OCI-LY7 (cell line): ENCODE measurements at regions not wholly inside any gene's neighbourhood (a gene's known extent, or its start where the extent isn't known, plus 50 kb on each side); places are given as distances from the start of the nearest gene placed in this dataset.

Experiments used
- BruUV-seq: library from RNA; stranded (reverse); fragments of 400-500 nt; replicated peaks from 2 replicates; lab custom pipeline; 2021; lab: Mats Ljungman, UMichigan
- CTCF ChIA-PET: fragments of 300-600 bp; sonication (Branson Sonifier 250); formaldehyde crosslinking; loops from one replicate; lab custom pipeline; 2022; ENCODE audit warnings: antibody characterized with exemption; ENCODE audit not compliant: unreplicated experiment; lab: Charles Lee
- POLR2A ChIA-PET: fragments of 300-600 bp; sonication (Branson Sonifier 250); formaldehyde crosslinking; loops from one replicate; lab custom pipeline; 2022; ENCODE audit warnings: antibody characterized with exemption; lab: Charles Lee
- DNase-seq: peaks from one replicate; pipeline ENCODE4 v3.0.0-alpha.2; 2015; ENCODE audit warnings: low spot score
- H2AFZ ChIP-seq: fragments of 200-600 bp; sonication (generic), shearing (Covaris generic); 2 replicates; pipeline ENCODE4 v1.6.1; 2014; ENCODE audit warnings: mild to moderate bottlenecking, antibody characterized with exemption, low read length, moderate library complexity
- H3K27ac ChIP-seq: fragments of 200-600 bp; sonication (generic); 2 replicates; pipeline ENCODE4 v1.5.1; 2014; ENCODE audit warnings: mixed run types, low read depth, mild to moderate bottlenecking, moderate library complexity, low read length, inconsistent platforms; ENCODE audit not compliant: poor library complexity, severe bottlenecking
- H3K36me3 ChIP-seq: fragments of 200-600 bp; sonication (generic); 2 replicates; pipeline ENCODE4 v1.6.1; 2014; ENCODE audit warnings: mild to moderate bottlenecking, antibody characterized with exemption, low read length, moderate library complexity, mixed read lengths; ENCODE audit not compliant: insufficient read depth
- H3K4me1 ChIP-seq: fragments of 200-600 bp; sonication (generic); 2 replicates; pipeline ENCODE4 v1.5.1; 2014; ENCODE audit warnings: mild to moderate bottlenecking, low read length; ENCODE audit not compliant: insufficient read depth, poor library complexity, severe bottlenecking
- H3K4me2 ChIP-seq: fragments of 200-600 bp; sonication (generic); 2 replicates; pipeline ENCODE4 v1.6.1; 2014; ENCODE audit warnings: mild to moderate bottlenecking, low read length
- H3K4me3 ChIP-seq: fragments of 200-600 bp; sonication (generic); 2 replicates; pipeline ENCODE4 v1.5.1; 2014; ENCODE audit warnings: mild to moderate bottlenecking, low read depth, low read length; ENCODE audit not compliant: poor library complexity, severe bottlenecking
- H3K79me2 ChIP-seq: fragments of 200-600 bp; sonication (generic); 2 replicates; pipeline ENCODE4 v1.6.1; 2016; ENCODE audit warnings: low read depth, mild to moderate bottlenecking, low read length, moderate library complexity, mixed read lengths; ENCODE audit not compliant: insufficient read depth
- H3K9me2 ChIP-seq: fragments of 200-600 bp; sonication (generic); 2 replicates; pipeline ENCODE4 v1.6.1; 2016; ENCODE audit warnings: mild to moderate bottlenecking, low read length, mixed read lengths; ENCODE audit not compliant: insufficient read depth
- H3K9me3 ChIP-seq: fragments of 200-600 bp; sonication (generic); 2 replicates; pipeline ENCODE4 v1.6.1; 2014; ENCODE audit warnings: mild to moderate bottlenecking, mixed run types, low read length, mixed read lengths
- H4K20me1 ChIP-seq: fragments of 200-600 bp; sonication (generic); 2 replicates; pipeline ENCODE4 v1.6.1; 2014; ENCODE audit warnings: mild to moderate bottlenecking, antibody characterized with exemption, low read length, moderate library complexity, mixed read lengths; ENCODE audit not compliant: insufficient read depth
- EZH2phosphoT487 ChIP-seq: fragments of 200-600 bp; sonication (generic); IDR thresholded peaks from 2 replicates; pipeline ENCODE4 v1.6.1; 2018; ENCODE audit warnings: low read depth, borderline replicate concordance, mild to moderate bottlenecking, mixed run types, antibody characterized with exemption, low read length, moderate library complexity, mixed read lengths
- intact Hi-C: fragments of 100-400 bp; cut with micrococcal nuclease; formaldehyde crosslinking; loops from one replicate; pipeline ENCODE4 v1.10.0; 2022; ENCODE audit not compliant: unreplicated experiment
- TF ChIP-seq, protein P1 (sequence below): fragments of 200-600 bp; sonication (generic); conservative IDR thresholded peaks from 2 replicates; pipeline ENCODE4 v1.5.1; 2014; ENCODE audit warnings: mild to moderate bottlenecking, antibody characterized with exemption, low read length, moderate library complexity, mixed read lengths

DNA sequence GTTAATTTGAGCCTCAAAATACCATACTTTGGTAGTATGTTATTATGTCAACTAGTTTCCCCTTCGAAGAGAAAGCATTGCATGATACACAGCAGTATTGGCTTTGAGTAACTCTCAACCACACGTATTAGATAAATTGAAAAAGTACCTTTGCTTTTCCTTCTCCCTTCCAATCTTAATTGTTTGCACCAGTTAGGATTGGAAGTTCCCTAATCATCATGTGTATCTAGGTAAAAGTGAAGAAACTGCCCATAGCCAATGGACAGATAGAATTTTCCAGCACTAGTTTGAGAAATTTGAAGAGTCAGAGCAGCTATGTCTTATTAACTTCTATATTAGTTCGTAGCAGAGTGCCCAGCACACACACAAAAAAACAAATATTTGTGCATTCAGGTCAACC, 241.3 kb downstream of the COX7B2 start:
- no peaks in the 10 kb centered on the region for H3K4me1 ChIP-seq
- POLR2A ChIA-PET = no interaction called here
- no peak overlapping the region for H3K4me2 ChIP-seq
- DNase-seq = no peak
- BruUV-seq = no TSS peak
- H3K9me2 ChIP-seq = no peaks in the 10 kb centered on the region
- TF ChIP-seq, protein P1, sequence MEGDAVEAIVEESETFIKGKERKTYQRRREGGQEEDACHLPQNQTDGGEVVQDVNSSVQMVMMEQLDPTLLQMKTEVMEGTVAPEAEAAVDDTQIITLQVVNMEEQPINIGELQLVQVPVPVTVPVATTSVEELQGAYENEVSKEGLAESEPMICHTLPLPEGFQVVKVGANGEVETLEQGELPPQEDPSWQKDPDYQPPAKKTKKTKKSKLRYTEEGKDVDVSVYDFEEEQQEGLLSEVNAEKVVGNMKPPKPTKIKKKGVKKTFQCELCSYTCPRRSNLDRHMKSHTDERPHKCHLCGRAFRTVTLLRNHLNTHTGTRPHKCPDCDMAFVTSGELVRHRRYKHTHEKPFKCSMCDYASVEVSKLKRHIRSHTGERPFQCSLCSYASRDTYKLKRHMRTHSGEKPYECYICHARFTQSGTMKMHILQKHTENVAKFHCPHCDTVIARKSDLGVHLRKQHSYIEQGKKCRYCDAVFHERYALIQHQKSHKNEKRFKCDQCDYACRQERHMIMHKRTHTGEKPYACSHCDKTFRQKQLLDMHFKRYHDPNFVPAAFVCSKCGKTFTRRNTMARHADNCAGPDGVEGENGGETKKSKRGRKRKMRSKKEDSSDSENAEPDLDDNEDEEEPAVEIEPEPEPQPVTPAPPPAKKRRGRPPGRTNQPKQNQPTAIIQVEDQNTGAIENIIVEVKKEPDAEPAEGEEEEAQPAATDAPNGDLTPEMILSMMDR = no peak
- TF ChIP-seq EZH2phosphoT487 = no peak
- CTCF ChIA-PET = no interaction called here
- no peaks in the 10 kb centered on the region for H3K36me3 ChIP-seq
- intact Hi-C loops = no loop called here
- H3K4me3 ChIP-seq = no peak overlapping the region
- H3K79me2 ChIP-seq = no peaks in the 10 kb centered on the region
- H3K9me3 ChIP-seq = no peaks in the 10 kb centered on the region
- no peaks in the 10 kb centered on the region for H4K20me1 ChIP-seq
- H3K27ac ChIP-seq = no peak overlapping the region
- H2AFZ ChIP-seq = no peak overlapping the region

DNA sequence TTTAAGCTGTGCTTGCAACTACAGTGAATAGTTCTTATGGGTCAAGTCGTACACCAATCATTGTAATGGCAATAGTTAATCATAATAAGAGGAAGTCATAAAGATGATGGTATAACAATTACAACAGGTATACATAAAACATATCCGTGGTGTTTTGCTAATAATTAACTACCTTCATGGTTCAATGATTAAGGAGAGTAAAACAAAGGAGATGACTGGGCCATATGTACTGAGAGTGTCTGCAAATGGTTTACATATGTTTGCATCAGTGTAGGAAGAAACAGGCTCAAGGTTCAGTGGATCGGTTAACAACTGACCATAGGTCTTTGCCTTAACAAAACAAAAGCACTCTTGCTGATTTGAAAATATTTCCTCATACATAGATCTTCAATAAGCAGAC, 253.0 kb downstream of the COX7B2 start:
- POLR2A ChIA-PET = no interaction called here
- Histone ChIP-seq H3K4me2 (no peak overlapping the region), H3K79me2 (no peaks in the 10 kb centered on the region), H3K9me2 (no peaks in the 10 kb centered on the region), H3K36me3 (no peaks in the 10 kb centered on the region), H3K9me3 (no peaks in the 10 kb centered on the region), H3K4me3 (no peak overlapping the region), H3K4me1 (no peaks in the 10 kb centered on the region), H2AFZ (no peak overlapping the region), H4K20me1 (no peaks in the 10 kb centered on the region), H3K27ac (no peak overlapping the region)
- CTCF ChIA-PET = no interaction called here
- TF ChIP-seq, protein P1 = no peak
- no peak for TF ChIP-seq EZH2phosphoT487
- intact Hi-C loops = no loop called here
- DNase-seq = no peak
- no TSS peak for BruUV-seq

DNA sequence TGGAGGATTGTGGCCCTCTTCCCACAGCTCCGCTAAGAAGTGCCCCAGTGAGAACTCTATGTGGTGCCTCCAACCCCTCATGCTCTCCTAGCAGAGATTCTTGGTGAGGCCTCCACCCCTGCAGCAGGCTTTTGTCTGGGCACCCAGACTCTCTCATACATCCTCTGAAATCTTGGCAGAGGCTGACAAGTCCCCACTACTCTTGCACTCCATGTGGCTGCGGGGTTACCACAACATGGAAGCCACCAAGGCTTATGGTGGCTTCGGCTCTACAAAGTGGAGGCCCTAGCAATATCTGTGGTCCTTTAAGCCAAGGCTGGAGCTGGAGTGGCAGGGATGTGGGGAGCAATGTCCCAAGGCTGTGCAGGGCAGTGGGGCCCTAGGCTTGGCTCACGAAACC, 255.2 kb downstream of the COX7B2 start:
- Histone ChIP-seq H4K20me1 (no peaks in the 10 kb centered on the region), H3K4me1 (no peaks in the 10 kb centered on the region), H3K4me2 (no peak overlapping the region), H3K27ac (no peak overlapping the region), H3K9me3 (no peaks in the 10 kb centered on the region), H2AFZ (no peak overlapping the region), H3K79me2 (no peaks in the 10 kb centered on the region), H3K4me3 (no peak overlapping the region), H3K9me2 (no peaks in the 10 kb centered on the region), H3K36me3 (no peaks in the 10 kb centered on the region)
- CTCF ChIA-PET = no interaction called here
- TF ChIP-seq EZH2phosphoT487 = no peak
- TF ChIP-seq, protein P1 = no peak
- DNase-seq = no peak
- POLR2A ChIA-PET = no interaction called here
- BruUV-seq = no TSS peak
- intact Hi-C loops = no loop called here
